Muscle of arm (tissue), 1 donor: ENCODE measurements at regions not wholly inside any gene's neighbourhood (a gene's known extent, or its start where the extent isn't known, plus 50 kb on each side); places are given as distances from the start of the nearest gene placed in this dataset.

ENCODE experiments used
- DNase-seq: peaks from one replicate; pipeline ENCODE4 v3.0.0-alpha.2; 2013

GRCh38 chr20:51335329-51335841 is 207.1 kb downstream of the NFATC2 start:
- DNase-seq: no peak

GRCh38 chr20:51334609-51335008 is 207.9 kb downstream of the NFATC2 start:
- no peak for DNase-seq

- DNase-seq: no peak
Observed at GRCh38 chr20:51333971-51334370, 208.5 kb downstream of the NFATC2 start.

- DNase-seq: no peak
Observed at GRCh38 chr20:51333446-51333845, 209.1 kb downstream of the NFATC2 start.

- no peak for DNase-seq
Observed at GRCh38 chr20:51331481-51331880, 211.0 kb downstream of the NFATC2 start.

- no peak for DNase-seq
Observed at GRCh38 chr20:51329845-51330244, 212.7 kb downstream of the NFATC2 start.

GRCh38 chr20:51327251-51327841 is 215.2 kb downstream of the NFATC2 start:
- DNase-seq: peak; percentile 56

- peak; percentile 29 for DNase-seq
Observed at GRCh38 chr20:51326201-51326819, 216.2 kb downstream of the NFATC2 start.

GRCh38 chr20:51322164-51322707 is 220.3 kb downstream of the NFATC2 start:
- no peak for DNase-seq

- no peak for DNase-seq
Observed at GRCh38 chr20:51321343-51322163, 221.0 kb downstream of the NFATC2 start.

- no peak for DNase-seq
Observed at GRCh38 chr20:51319522-51319921, 223.0 kb downstream of the NFATC2 start.

- DNase-seq: no peak
Observed at GRCh38 chr20:51318058-51318949, 224.2 kb downstream of the NFATC2 start.

- DNase-seq: no peak
Observed at GRCh38 chr20:51315390-51315789, 227.1 kb downstream of the NFATC2 start.

GRCh38 chr20:51313358-51313827 is 229.1 kb downstream of the NFATC2 start:
- no peak for DNase-seq

GRCh38 chr20:51312480-51312783 is 230.1 kb downstream of the NFATC2 start:
- DNase-seq: no peak

GRCh38 chr20:51311636-51312479 is 230.7 kb downstream of the NFATC2 start:
- DNase-seq: no peak

- DNase-seq: no peak
Observed at GRCh38 chr20:51310216-51310615, 232.3 kb downstream of the NFATC2 start.

- no peak for DNase-seq
Observed at GRCh38 chr20:51309128-51309527, 233.4 kb downstream of the NFATC2 start.

GRCh38 chr20:51306521-51307358 is 235.8 kb downstream of the NFATC2 start:
- peak; percentile 78 for DNase-seq

GRCh38 chr20:51306081-51306480 is 236.4 kb downstream of the NFATC2 start:
- DNase-seq: no peak
